DOHH2 (cell line): ENCODE measurements at regions not wholly inside any gene's neighbourhood (a gene's known extent, or its start where the extent isn't known, plus 50 kb on each side); places are given as distances from the start of the nearest gene placed in this dataset.

ENCODE experiments used
- H3F3A ChIP-seq: fragments of 200-600 bp; sonication (generic), shearing (Covaris generic); 2 replicates; pipeline ENCODE4 v1.6.0; 2016; ENCODE audit warnings: antibody characterized with exemption, mild to moderate bottlenecking; ENCODE audit not compliant: control insufficient read depth, insufficient read depth
- H3K27ac ChIP-seq: fragments of 200-600 bp; sonication (generic); 2 replicates; pipeline ENCODE4 v1.5.1; 2014; ENCODE audit warnings: low read depth, mild to moderate bottlenecking, low read length, moderate library complexity
- H3K27me3 ChIP-seq: fragments of 200-600 bp; sonication (generic); 2 replicates; pipeline ENCODE4 v1.6.1; 2014; ENCODE audit warnings: mild to moderate bottlenecking, low read length, mixed read lengths; ENCODE audit not compliant: control insufficient read depth
- H3K36me3 ChIP-seq: fragments of 200-600 bp; sonication (generic); 2 replicates; pipeline ENCODE4 v1.6.1; 2014; ENCODE audit warnings: mild to moderate bottlenecking, low read length, moderate library complexity, mixed read lengths; ENCODE audit not compliant: control insufficient read depth
- H3K4me1 ChIP-seq: fragments of 200-600 bp; sonication (generic); 2 replicates; pipeline ENCODE4 v1.6.1; 2014; ENCODE audit warnings: mild to moderate bottlenecking, low read length, mixed read lengths; ENCODE audit not compliant: control insufficient read depth
- H3K4me2 ChIP-seq: fragments of 200-600 bp; sonication (generic); 2 replicates; pipeline ENCODE4 v1.6.0; 2014; ENCODE audit warnings: mild to moderate bottlenecking, low read length, moderate library complexity
- H3K4me3 ChIP-seq: fragments of 200-600 bp; sonication (generic); 2 replicates; pipeline ENCODE4 v1.5.1; 2014; ENCODE audit warnings: mild to moderate bottlenecking, low read length, mixed read lengths
- H3K79me2 ChIP-seq: fragments of 200-600 bp; sonication (generic); 2 replicates; pipeline ENCODE4 v1.6.1; 2014; ENCODE audit warnings: mild to moderate bottlenecking, low read length, mixed read lengths; ENCODE audit not compliant: control insufficient read depth
- H3K9me2 ChIP-seq: fragments of 200-600 bp; sonication (generic); replicated peaks from 2 replicates; pipeline ENCODE4 v1.6.1; 2014; ENCODE audit warnings: mild to moderate bottlenecking, low read length, mixed read lengths; ENCODE audit not compliant: control insufficient read depth
- H3K9me3 ChIP-seq: fragments of 200-600 bp; sonication (generic); 2 replicates; pipeline ENCODE4 v1.6.1; 2014; ENCODE audit warnings: antibody characterized with exemption, low read length, mixed read lengths; ENCODE audit not compliant: control insufficient read depth, insufficient read depth
- H4K20me1 ChIP-seq: fragments of 200-600 bp; sonication (generic); 2 replicates; pipeline ENCODE4 v1.6.0; 2014; ENCODE audit warnings: low read depth, mild to moderate bottlenecking, antibody characterized with exemption, low read length, moderate library complexity; ENCODE audit not compliant: control insufficient read depth, insufficient read depth
- EZH2phosphoT487 ChIP-seq: fragments of 200-600 bp; sonication (generic); IDR thresholded peaks from 2 replicates; pipeline ENCODE4 v1.6.1; 2017; ENCODE audit warnings: borderline replicate concordance, mild to moderate bottlenecking, antibody characterized with exemption, low read length, moderate library complexity, mixed read lengths
- TF ChIP-seq, protein P1 (sequence below): fragments of 200-600 bp; sonication (generic); IDR thresholded peaks from one replicate; pipeline ENCODE4 v1.5.1; 2014; ENCODE audit warnings: antibody characterized with exemption, mild to moderate bottlenecking, low read depth, low read length; ENCODE audit not compliant: poor library complexity, severe bottlenecking

- no peak overlapping the region for H3K4me2 ChIP-seq
- no peaks in the 10 kb centered on the region for H3K27me3 ChIP-seq
- H3K4me3 ChIP-seq = no peak overlapping the region
- H4K20me1 ChIP-seq = no peaks in the 10 kb centered on the region
- H3K27ac ChIP-seq = no peak overlapping the region
- no peaks in the 10 kb centered on the region for H3K9me3 ChIP-seq
- H3K36me3 ChIP-seq = no peaks in the 10 kb centered on the region
- TF ChIP-seq, protein P1, sequence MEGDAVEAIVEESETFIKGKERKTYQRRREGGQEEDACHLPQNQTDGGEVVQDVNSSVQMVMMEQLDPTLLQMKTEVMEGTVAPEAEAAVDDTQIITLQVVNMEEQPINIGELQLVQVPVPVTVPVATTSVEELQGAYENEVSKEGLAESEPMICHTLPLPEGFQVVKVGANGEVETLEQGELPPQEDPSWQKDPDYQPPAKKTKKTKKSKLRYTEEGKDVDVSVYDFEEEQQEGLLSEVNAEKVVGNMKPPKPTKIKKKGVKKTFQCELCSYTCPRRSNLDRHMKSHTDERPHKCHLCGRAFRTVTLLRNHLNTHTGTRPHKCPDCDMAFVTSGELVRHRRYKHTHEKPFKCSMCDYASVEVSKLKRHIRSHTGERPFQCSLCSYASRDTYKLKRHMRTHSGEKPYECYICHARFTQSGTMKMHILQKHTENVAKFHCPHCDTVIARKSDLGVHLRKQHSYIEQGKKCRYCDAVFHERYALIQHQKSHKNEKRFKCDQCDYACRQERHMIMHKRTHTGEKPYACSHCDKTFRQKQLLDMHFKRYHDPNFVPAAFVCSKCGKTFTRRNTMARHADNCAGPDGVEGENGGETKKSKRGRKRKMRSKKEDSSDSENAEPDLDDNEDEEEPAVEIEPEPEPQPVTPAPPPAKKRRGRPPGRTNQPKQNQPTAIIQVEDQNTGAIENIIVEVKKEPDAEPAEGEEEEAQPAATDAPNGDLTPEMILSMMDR = no peak
- no peak for TF ChIP-seq EZH2phosphoT487
- H3K79me2 ChIP-seq = no peaks in the 10 kb centered on the region
- no peaks in the 10 kb centered on the region for H3K9me2 ChIP-seq
- H3K4me1 ChIP-seq = no peaks in the 10 kb centered on the region
- H3F3A ChIP-seq = no peaks in the 10 kb centered on the region
Measured at GRCh38 chr6:102623201-102623600, 1229.7 kb downstream of the GRIK2 start.

GRCh38 chr6:102619585-102619984 lies 1226.1 kb downstream of the GRIK2 start:
- no peaks in the 10 kb centered on the region for H4K20me1 ChIP-seq
- H3K4me1 ChIP-seq = no peaks in the 10 kb centered on the region
- no peaks in the 10 kb centered on the region for H3K79me2 ChIP-seq
- no peaks in the 10 kb centered on the region for H3K36me3 ChIP-seq
- peaks cover 6% of the 10 kb centered on the region; the same call in 1 of the 2 replicates for H3K9me3 ChIP-seq
- no peaks in the 10 kb centered on the region for H3K9me2 ChIP-seq
- H3F3A ChIP-seq = no peaks in the 10 kb centered on the region
- no peak overlapping the region for H3K27ac ChIP-seq
- H3K4me2 ChIP-seq = no peak overlapping the region
- no peaks in the 10 kb centered on the region for H3K27me3 ChIP-seq
- H3K4me3 ChIP-seq = no peak overlapping the region
- TF ChIP-seq, protein P1 = peak; percentile 55
- no peak for TF ChIP-seq EZH2phosphoT487

- Histone ChIP-seq H3K36me3 (no peaks in the 10 kb centered on the region), H3K4me2 (no peak overlapping the region), H3F3A (no peaks in the 10 kb centered on the region), H3K4me3 (no peak overlapping the region), H3K27me3 (no peaks in the 10 kb centered on the region), H3K9me3 (peaks cover 12% of the 10 kb centered on the region; the same call in 1 of the 2 replicates), H4K20me1 (no peaks in the 10 kb centered on the region), H3K9me2 (no peaks in the 10 kb centered on the region), H3K79me2 (no peaks in the 10 kb centered on the region), H3K4me1 (no peaks in the 10 kb centered on the region), H3K27ac (no peak overlapping the region)
- TF ChIP-seq EZH2phosphoT487 = no peak
- TF ChIP-seq, protein P1 = no peak
Measured at GRCh38 chr6:102582569-102582968, 1189.1 kb downstream of the GRIK2 start.
